ENCODE measurements at regions not wholly inside any gene's neighbourhood (a gene's known extent, or its start where the extent isn't known, plus 50 kb on each side); places are given as distances from the start of the nearest gene placed in this dataset.

DNA sequence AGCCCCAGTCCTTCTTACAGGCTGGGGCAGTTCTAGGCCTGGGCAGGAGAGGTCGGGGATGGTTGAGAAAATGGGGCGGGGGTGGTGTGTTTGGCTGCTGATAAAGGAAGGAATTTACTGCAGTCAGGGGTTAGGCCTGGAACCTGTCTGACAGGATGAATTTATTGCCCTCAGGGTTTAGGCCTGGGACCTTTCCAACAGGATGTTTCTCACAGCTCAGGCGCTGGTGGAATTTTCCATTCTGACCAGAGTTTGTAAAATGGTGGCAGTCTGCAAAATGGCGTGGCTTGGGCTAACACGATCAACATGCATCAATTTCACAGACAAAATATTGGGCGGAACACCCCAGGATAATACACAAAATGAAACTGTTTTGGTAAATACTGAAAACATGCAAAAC is 83.5 kb upstream of the SPIN4 start (continued):
- TF ChIP-seq, protein P1, sequence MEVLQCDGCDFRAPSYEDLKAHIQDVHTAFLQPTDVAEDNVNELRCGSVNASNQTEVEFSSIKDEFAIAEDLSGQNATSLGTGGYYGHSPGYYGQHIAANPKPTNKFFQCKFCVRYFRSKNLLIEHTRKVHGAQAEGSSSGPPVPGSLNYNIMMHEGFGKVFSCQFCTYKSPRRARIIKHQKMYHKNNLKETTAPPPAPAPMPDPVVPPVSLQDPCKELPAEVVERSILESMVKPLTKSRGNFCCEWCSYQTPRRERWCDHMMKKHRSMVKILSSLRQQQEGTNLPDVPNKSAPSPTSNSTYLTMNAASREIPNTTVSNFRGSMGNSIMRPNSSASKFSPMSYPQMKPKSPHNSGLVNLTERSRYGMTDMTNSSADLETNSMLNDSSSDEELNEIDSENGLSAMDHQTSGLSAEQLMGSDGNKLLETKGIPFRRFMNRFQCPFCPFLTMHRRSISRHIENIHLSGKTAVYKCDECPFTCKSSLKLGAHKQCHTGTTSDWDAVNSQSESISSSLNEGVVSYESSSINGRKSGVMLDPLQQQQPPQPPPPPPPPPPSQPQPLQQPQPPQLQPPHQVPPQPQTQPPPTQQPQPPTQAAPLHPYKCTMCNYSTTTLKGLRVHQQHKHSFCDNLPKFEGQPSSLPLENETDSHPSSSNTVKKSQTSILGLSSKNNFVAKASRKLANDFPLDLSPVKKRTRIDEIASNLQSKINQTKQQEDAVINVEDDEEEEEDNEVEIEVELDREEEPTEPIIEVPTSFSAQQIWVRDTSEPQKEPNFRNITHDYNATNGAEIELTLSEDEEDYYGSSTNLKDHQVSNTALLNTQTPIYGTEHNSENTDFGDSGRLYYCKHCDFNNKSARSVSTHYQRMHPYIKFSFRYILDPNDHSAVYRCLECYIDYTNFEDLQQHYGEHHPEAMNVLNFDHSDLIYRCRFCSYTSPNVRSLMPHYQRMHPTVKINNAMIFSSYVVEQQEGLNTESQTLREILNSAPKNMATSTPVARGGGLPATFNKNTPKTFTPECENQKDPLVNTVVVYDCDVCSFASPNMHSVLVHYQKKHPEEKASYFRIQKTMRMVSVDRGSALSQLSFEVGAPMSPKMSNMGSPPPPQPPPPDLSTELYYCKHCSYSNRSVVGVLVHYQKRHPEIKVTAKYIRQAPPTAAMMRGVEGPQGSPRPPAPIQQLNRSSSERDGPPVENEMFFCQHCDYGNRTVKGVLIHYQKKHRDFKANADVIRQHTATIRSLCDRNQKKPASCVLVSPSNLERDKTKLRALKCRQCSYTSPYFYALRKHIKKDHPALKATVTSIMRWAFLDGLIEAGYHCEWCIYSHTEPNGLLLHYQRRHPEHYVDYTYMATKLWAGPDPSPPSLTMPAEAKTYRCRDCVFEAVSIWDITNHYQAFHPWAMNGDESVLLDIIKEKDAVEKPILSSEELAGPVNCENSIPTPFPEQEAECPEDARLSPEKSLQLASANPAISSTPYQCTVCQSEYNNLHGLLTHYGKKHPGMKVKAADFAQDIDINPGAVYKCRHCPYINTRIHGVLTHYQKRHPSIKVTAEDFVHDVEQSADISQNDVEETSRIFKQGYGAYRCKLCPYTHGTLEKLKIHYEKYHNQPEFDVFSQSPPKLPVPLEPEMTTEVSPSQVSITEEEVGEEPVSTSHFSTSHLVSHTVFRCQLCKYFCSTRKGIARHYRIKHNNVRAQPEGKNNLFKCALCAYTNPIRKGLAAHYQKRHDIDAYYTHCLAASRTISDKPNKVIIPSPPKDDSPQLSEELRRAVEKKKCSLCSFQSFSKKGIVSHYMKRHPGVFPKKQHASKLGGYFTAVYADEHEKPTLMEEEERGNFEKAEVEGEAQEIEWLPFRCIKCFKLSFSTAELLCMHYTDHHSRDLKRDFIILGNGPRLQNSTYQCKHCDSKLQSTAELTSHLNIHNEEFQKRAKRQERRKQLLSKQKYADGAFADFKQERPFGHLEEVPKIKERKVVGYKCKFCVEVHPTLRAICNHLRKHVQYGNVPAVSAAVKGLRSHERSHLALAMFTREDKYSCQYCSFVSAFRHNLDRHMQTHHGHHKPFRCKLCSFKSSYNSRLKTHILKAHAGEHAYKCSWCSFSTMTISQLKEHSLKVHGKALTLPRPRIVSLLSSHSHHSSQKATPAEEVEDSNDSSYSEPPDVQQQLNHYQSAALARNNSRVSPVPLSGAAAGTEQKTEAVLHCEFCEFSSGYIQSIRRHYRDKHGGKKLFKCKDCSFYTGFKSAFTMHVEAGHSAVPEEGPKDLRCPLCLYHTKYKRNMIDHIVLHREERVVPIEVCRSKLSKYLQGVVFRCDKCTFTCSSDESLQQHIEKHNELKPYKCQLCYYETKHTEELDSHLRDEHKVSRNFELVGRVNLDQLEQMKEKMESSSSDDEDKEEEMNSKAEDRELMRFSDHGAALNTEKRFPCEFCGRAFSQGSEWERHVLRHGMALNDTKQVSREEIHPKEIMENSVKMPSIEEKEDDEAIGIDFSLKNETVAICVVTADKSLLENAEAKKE (CRISPR knock-in tag; IDR thresholded peaks at IDR 0.05): no peak
- TF ChIP-seq ZNF114 (CRISPR knock-in tag; IDR thresholded peaks at IDR 0.05) (no peak), JUNB (IDR thresholded peaks at IDR 0.05; ENCODE audit: unreplicated experiment) (no peak), STAT1 (IDR thresholded peaks at IDR 0.05; ENCODE audit: unreplicated experiment) (no peak), EZH2phosphoT487 (IDR thresholded peaks at IDR 0.05; ENCODE audit: unreplicated experiment) (no peak), NANOG (IDR thresholded peaks at IDR 0.05; ENCODE audit: borderline replicate concordance) (no peak), CREB1 (CRISPR knock-in tag; IDR thresholded peaks at IDR 0.05; ENCODE audit: low read depth) (no peak)

DNA sequence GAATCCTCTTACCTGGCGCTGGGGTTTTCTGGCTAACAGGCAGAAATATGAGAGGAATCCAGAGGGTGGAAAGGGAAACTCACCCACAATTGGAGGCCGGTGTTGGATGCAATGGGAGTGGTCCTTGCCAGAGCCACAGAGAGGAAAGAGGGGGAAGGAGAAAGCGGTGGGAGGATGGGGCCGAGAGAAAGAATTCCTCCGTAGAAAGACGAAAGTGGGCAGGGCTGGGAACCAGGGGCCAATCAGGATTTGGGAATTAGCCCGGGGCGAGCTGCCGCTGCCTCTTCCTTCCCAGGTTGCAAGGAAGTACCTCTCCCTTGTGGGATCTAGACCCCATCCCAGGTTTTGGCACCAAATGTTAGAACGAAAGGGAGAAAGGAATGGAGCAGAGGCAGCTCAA is 83.1 kb upstream of the SPIN4 start:
- Histone ChIP-seq H3K27ac (ENCODE audit: low read depth) (no peak overlapping the region), H3K4me3 (no peak overlapping the region), H3K9me2 (ENCODE audit: insufficient read depth) (no peaks in the 10 kb centered on the region), H3F3A (replicated peaks; ENCODE audit: low read depth) (no peaks in the 10 kb centered on the region), H3K79me2 (replicated peaks; ENCODE audit: insufficient read depth) (no peaks in the 10 kb centered on the region), H3K36me3 (ENCODE audit: insufficient read depth) (no peaks in the 10 kb centered on the region), H4K20me1 (replicated peaks; ENCODE audit: insufficient read depth) (no peaks in the 10 kb centered on the region), H3K4me1 (ENCODE audit: insufficient read depth) (no peaks in the 10 kb centered on the region), H3K4me2 (no peak overlapping the region), H2AFZ (no peak overlapping the region), H3K27me3 (ENCODE audit: insufficient read depth) (no peaks in the 10 kb centered on the region)
- H3K4me1 Mint-ChIP-seq: no peaks in the 10 kb centered on the region; the same call in 2 of the 3 replicates
- no peak overlapping the region for H3K4me3 Mint-ChIP-seq
- ATAC-seq (no peak), DNase-seq (ENCODE audit: low spot score) (no peak)
- H3K27ac Mint-ChIP-seq: no peak overlapping the region
- H3K9me3 Mint-ChIP-seq: no peaks in the 10 kb centered on the region; the same call in 2 of the 3 replicates
- H3K36me3 Mint-ChIP-seq (ENCODE audit: low read depth): peaks cover 4% of the 10 kb centered on the region; the same call in 2 of the 3 replicates
- no peaks in the 10 kb centered on the region for H3K27me3 Mint-ChIP-seq (ENCODE audit: insufficient read depth, low read depth, poor library complexity)
- TF ChIP-seq, protein P2, sequence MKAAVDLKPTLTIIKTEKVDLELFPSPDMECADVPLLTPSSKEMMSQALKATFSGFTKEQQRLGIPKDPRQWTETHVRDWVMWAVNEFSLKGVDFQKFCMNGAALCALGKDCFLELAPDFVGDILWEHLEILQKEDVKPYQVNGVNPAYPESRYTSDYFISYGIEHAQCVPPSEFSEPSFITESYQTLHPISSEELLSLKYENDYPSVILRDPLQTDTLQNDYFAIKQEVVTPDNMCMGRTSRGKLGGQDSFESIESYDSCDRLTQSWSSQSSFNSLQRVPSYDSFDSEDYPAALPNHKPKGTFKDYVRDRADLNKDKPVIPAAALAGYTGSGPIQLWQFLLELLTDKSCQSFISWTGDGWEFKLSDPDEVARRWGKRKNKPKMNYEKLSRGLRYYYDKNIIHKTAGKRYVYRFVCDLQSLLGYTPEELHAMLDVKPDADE (IDR thresholded peaks at IDR 0.05): no peak
- no peak for TF ChIP-seq NANOG (IDR thresholded peaks at IDR 0.05; ENCODE audit: borderline replicate concordance)
- no peak for TF ChIP-seq ZNF331 (CRISPR knock-in tag; IDR thresholded peaks at IDR 0.05; ENCODE audit: low read depth)
- TF ChIP-seq, protein P1 (CRISPR knock-in tag; IDR thresholded peaks at IDR 0.05): no peak
- TF ChIP-seq EZH2 (IDR thresholded peaks at IDR 0.05; ENCODE audit: low read depth, unreplicated experiment): no peak

Measured in GM23338 (cell line).